Keratinocyte (primary cell): ENCODE measurements at regions not wholly inside any gene's neighbourhood (a gene's known extent, or its start where the extent isn't known, plus 50 kb on each side); places are given as distances from the start of the nearest gene placed in this dataset.

Source experiments
- DNase-seq: peaks from one replicate; pipeline ENCODE4 v3.0.0-alpha.2; 2011; ENCODE audit warnings: low read depth, missing footprints, low spot score
- FAIRE-seq: peaks from 2 replicates; lab custom pipeline; 2011; peaks lifted over from hg19 to GRCh38; lab: Jason Lieb, UNC
- H2AFZ ChIP-seq: 2 replicates; pipeline ENCODE4 v1.6.0; 2012; ENCODE audit warnings: low read length, control low read depth, inconsistent platforms; ENCODE audit not compliant: control insufficient read depth
- H3K27ac ChIP-seq: 2 replicates; pipeline ENCODE4 v1.5.1; 2011; ENCODE audit warnings: low read length; ENCODE audit not compliant: control insufficient read depth, insufficient read depth
- H3K27me3 ChIP-seq: 3 replicates; pipeline ENCODE4 v1.6.0; 2011; ENCODE audit warnings: low read length; ENCODE audit not compliant: control insufficient read depth, insufficient read depth; ENCODE audit errors: extremely low read depth
- H3K36me3 ChIP-seq, 2 experiments: 2 replicates in 1 of 2; 3 replicates in 1 of 2; pipeline ENCODE4 v1.5.1; 2011; ENCODE audit warnings: low read length in 2 of 2, mild to moderate bottlenecking in 1 of 2; ENCODE audit not compliant: control insufficient read depth in 2 of 2, insufficient read depth in 2 of 2; ENCODE audit errors: extremely low read depth in 1 of 2
- H3K4me1 ChIP-seq: 3 replicates; pipeline ENCODE4 v1.5.1; 2011; ENCODE audit warnings: low read length; ENCODE audit not compliant: control insufficient read depth, insufficient read depth; ENCODE audit errors: extremely low read depth
- H3K4me2 ChIP-seq: 3 replicates; pipeline ENCODE4 v1.6.0; 2011; ENCODE audit warnings: low read depth, low read length; ENCODE audit not compliant: control insufficient read depth, insufficient read depth; ENCODE audit errors: extremely low read depth
- H3K4me3 ChIP-seq, 3 experiments: fragments of 200-600 bp in 1 of 3; sonication (generic) in 1 of 3; 2 replicates in 2 of 3; 3 replicates in 1 of 3; pipeline ENCODE4 v1.5.1; 2011 to 2016; ENCODE audit warnings: low read length in 3 of 3, mild to moderate bottlenecking in 3 of 3, control low read depth in 2 of 3, inconsistent platforms in 1 of 3, low read depth in 1 of 3, mixed read lengths in 1 of 3, mixed run types in 1 of 3, moderate library complexity in 1 of 3; ENCODE audit not compliant: control insufficient read depth in 2 of 3, insufficient read depth in 2 of 3; ENCODE audit errors: extremely low read depth in 1 of 3
- H3K79me2 ChIP-seq: 2 replicates; pipeline ENCODE4 v1.6.0; 2012; ENCODE audit warnings: low read length; ENCODE audit not compliant: control insufficient read depth, insufficient read depth
- H3K9ac ChIP-seq: 3 replicates; pipeline ENCODE4 v1.6.0; 2011; ENCODE audit warnings: low read length; ENCODE audit not compliant: control insufficient read depth, insufficient read depth; ENCODE audit errors: extremely low read depth
- H3K9me1 ChIP-seq: 3 replicates; pipeline ENCODE4 v1.6.0; 2011; ENCODE audit warnings: low read length; ENCODE audit not compliant: control insufficient read depth, insufficient read depth; ENCODE audit errors: extremely low read depth
- H3K9me3 ChIP-seq: 2 replicates; pipeline ENCODE4 v1.5.1; 2012; ENCODE audit warnings: low read depth, low read length; ENCODE audit not compliant: control insufficient read depth
- H4K20me1 ChIP-seq: 3 replicates; pipeline ENCODE4 v1.6.0; 2011; ENCODE audit warnings: low read length; ENCODE audit not compliant: control insufficient read depth, insufficient read depth; ENCODE audit errors: extremely low read depth
- CTCF ChIP-seq, 3 experiments: IDR thresholded peaks in 1 of 3; conservative IDR thresholded peaks in 1 of 3; optimal IDR thresholded peaks in 1 of 3; 2 replicates in 2 of 3; 3 replicates in 1 of 3; pipeline versions ENCODE3 to v1.5.1; 2011; ENCODE audit warnings: low read length in 3 of 3, mild to moderate bottlenecking in 3 of 3, moderate library complexity in 2 of 3, control low read depth in 1 of 3, inconsistent platforms in 1 of 3; ENCODE audit not compliant: insufficient read depth in 2 of 3; ENCODE audit errors: extremely low read depth in 1 of 3
- EZH2 ChIP-seq: IDR thresholded peaks from one replicate; pipeline ENCODE4 v1.6.1; 2012; ENCODE audit warnings: inconsistent platforms, mild to moderate bottlenecking, low read length, moderate library complexity
- dilution Hi-C: fragments of 300-500 bp; cut with MboI; formaldehyde crosslinking; loops from one replicate; pipeline ENCODE4 v1.7.0; 2020; ENCODE audit warnings: low sequenced_read_pairs; ENCODE audit not compliant: extremely low pct_ligation_motif_present

- peaks cover 14% of the 10 kb centered on the region for H3K4me1 ChIP-seq
- H2AFZ ChIP-seq, result peak overlapping the region; percentile 49
- H3K79me2 ChIP-seq, result no peaks in the 10 kb centered on the region
- no peaks in the 10 kb centered on the region for H4K20me1 ChIP-seq
- H3K27me3 ChIP-seq, result no peaks in the 10 kb centered on the region
- TF ChIP-seq EZH2 (no peak), CTCF (optimal IDR thresholded peaks at IDR 0.05 in 1 of 3, IDR thresholded peaks at IDR 0.05 in 1 of 3, conservative IDR thresholded peaks at IDR 0.05 in 1 of 3; ENCODE audit: extremely low read depth in 1 of 3, insufficient read depth in 2 of 3, low read length in 3 of 3) (no peak)
- FAIRE-seq (peak; percentile 67), DNase-seq (no peak)
- H3K4me3 ChIP-seq, result no peak overlapping the region
- H3K9me1 ChIP-seq, result no peaks in the 10 kb centered on the region
- H3K9ac ChIP-seq, result no peak overlapping the region
- H3K36me3 ChIP-seq, result no peaks in the 10 kb centered on the region
- dilution Hi-C loops, result no loop called here
- peak overlapping the region; percentile 39 for H3K4me2 ChIP-seq
- H3K27ac ChIP-seq, result no peak overlapping the region
- H3K9me3 ChIP-seq, result no peaks in the 10 kb centered on the region
These were observed 72.3 kb downstream of the MDH1 start for GRCh38 chr2:63661076-63661475.

GRCh38 chr2:63662028-63662804 is 73.5 kb downstream of the MDH1 start:
- Histone ChIP-seq H3K27ac (no peak overlapping the region), H3K79me2 (no peaks in the 10 kb centered on the region), H3K27me3 (no peaks in the 10 kb centered on the region), H3K36me3 (no peaks in the 10 kb centered on the region), H4K20me1 (no peaks in the 10 kb centered on the region), H3K9me1 (no peaks in the 10 kb centered on the region), H3K9ac (no peak overlapping the region), H3K4me2 (no peak overlapping the region), H2AFZ (no peak overlapping the region), H3K9me3 (no peaks in the 10 kb centered on the region), H3K4me3 (no peak overlapping the region), H3K4me1 (peaks cover 25% of the 10 kb centered on the region)
- TF ChIP-seq CTCF (optimal IDR thresholded peaks at IDR 0.05 in 1 of 3, IDR thresholded peaks at IDR 0.05 in 1 of 3, conservative IDR thresholded peaks at IDR 0.05 in 1 of 3; ENCODE audit: extremely low read depth in 1 of 3, insufficient read depth in 2 of 3, low read length in 3 of 3) (no peak), EZH2 (no peak)
- dilution Hi-C loops, result no loop called here
- DNase-seq (no peak), FAIRE-seq (no peak)
